NB4 (cell line): ENCODE measurements at regions not wholly inside any gene's neighbourhood (a gene's known extent, or its start where the extent isn't known, plus 50 kb on each side); places are given as distances from the start of the nearest gene placed in this dataset.

Source experiments
- CTCF ChIP-seq: IDR thresholded peaks from one replicate; pipeline ENCODE4 v1.5.1; 2012; ENCODE audit warnings: low read depth, low read length
- MAX ChIP-seq: IDR thresholded peaks from 2 replicates; pipeline ENCODE4 v1.6.1; 2011; ENCODE audit warnings: low read depth, low read length
- MYC ChIP-seq: IDR thresholded peaks from 2 replicates; pipeline ENCODE4 v1.6.1; 2011; ENCODE audit warnings: low read depth, low read length
- POLR2A ChIP-seq: IDR thresholded peaks from 2 replicates; pipeline ENCODE4 v1.6.1; 2011; ENCODE audit warnings: mild to moderate bottlenecking; ENCODE audit not compliant: insufficient read length; ENCODE audit errors: extremely low read depth

- TF ChIP-seq POLR2A: no peak
- no peak for TF ChIP-seq CTCF
- no peak for TF ChIP-seq MAX
- TF ChIP-seq MYC: no peak
These were observed 339.5 kb upstream of the GCFC2 start for GRCh38 chr2:76050196-76050595.
